ENCODE measurements at regions not wholly inside any gene's neighbourhood (a gene's known extent, or its start where the extent isn't known, plus 50 kb on each side); places are given as distances from the start of the nearest gene placed in this dataset.

- Histone ChIP-seq H3K56ac (ENCODE audit: extremely low read depth, insufficient read depth, low read length) (no peak overlapping the region), H2BK15ac (ENCODE audit: low read depth, low read length) (no peak overlapping the region), H3K27ac (ENCODE audit: insufficient read depth, low read length) (no peak overlapping the region), H3K9ac (ENCODE audit: low read depth, low read length) (no peak overlapping the region), H2BK20ac (ENCODE audit: low read depth, low read length) (no peak overlapping the region), H3K9me1 (ENCODE audit: insufficient read depth, low read length) (no peaks in the 10 kb centered on the region), H2AK5ac (ENCODE audit: low read depth, low read length) (no peak overlapping the region), H3K4me3 (ENCODE audit: insufficient read depth, low read depth, low read length) (no peak overlapping the region), H2AK9ac (replicated peaks; ENCODE audit: low read depth, low read length, poor library complexity) (no peak overlapping the region), H3K4ac (ENCODE audit: low read depth, low read length) (no peak overlapping the region), H4K20me1 (ENCODE audit: insufficient read depth, low read length) (no peaks in the 10 kb centered on the region), H4K8ac (ENCODE audit: low read depth in 2 of 2, low read length in 2 of 2) (no peak overlapping the region), H2BK5ac (ENCODE audit: low read depth, low read length, poor library complexity, severe bottlenecking) (no peak overlapping the region), H3K27me3 (ENCODE audit: control insufficient read depth, insufficient read depth, low read length) (no peaks in the 10 kb centered on the region; the same call in 1 of the 2 replicates), H3K18ac (ENCODE audit: low read depth, low read length) (no peak overlapping the region), H3K36me3 (ENCODE audit: control insufficient read depth, insufficient read depth, low read length) (no peaks in the 10 kb centered on the region), H4K91ac (ENCODE audit: insufficient read depth, low read depth, low read length) (no peak overlapping the region), H3K9me3 (ENCODE audit: control insufficient read depth, insufficient read depth, low read length) (no peaks in the 10 kb centered on the region), H3K4me2 (ENCODE audit: low read depth, low read length) (no peak overlapping the region), H3K4me1 (ENCODE audit: control insufficient read depth, insufficient read depth, low read length) (no peaks in the 10 kb centered on the region), H3K14ac (replicated peaks; ENCODE audit: low read depth, low read length) (no peak overlapping the region), H3K23ac (ENCODE audit: low read depth, low read length) (no peak overlapping the region), H4K5ac (ENCODE audit: low read depth, low read length) (no peak overlapping the region), H3K79me1 (ENCODE audit: low read depth in 1 of 2, low read length in 2 of 2) (no peaks in the 10 kb centered on the region), H2BK120ac (ENCODE audit: low read depth, low read length) (no peak overlapping the region), H2AFZ (replicated peaks; ENCODE audit: low read length, poor library complexity) (no peak overlapping the region)
- in situ Hi-C loops (cut with MboI; ENCODE audit: low sequenced_read_pairs) (no loop called here), dilution Hi-C loops (cut with HindIII; ENCODE audit: low sequenced_read_pairs, unreplicated experiment) (no loop called here), intact Hi-C loops (cut with micrococcal nuclease) (no loop called here)
- TF ChIP-seq RCOR1 (IDR thresholded peaks at IDR 0.05; ENCODE audit: insufficient replicate concordance, low read length) (no peak), MXI1 (IDR thresholded peaks at IDR 0.05; ENCODE audit: borderline replicate concordance, low read depth, low read length) (no peak), POLR2A (IDR thresholded peaks at IDR 0.05; ENCODE audit: low read depth, low read length) (no peak), MAFK (IDR thresholded peaks at IDR 0.05; ENCODE audit: low read depth, low read length) (no peak), NFE2L2 (IDR thresholded peaks at IDR 0.05; ENCODE audit: low read depth, low read length) (no peak), CHD1 (IDR thresholded peaks at IDR 0.05; ENCODE audit: low read depth, low read length) (no peak), BHLHE40 (IDR thresholded peaks at IDR 0.05; ENCODE audit: low read depth, low read length) (no peak), ELK1 (IDR thresholded peaks at IDR 0.05; ENCODE audit: borderline replicate concordance, low read depth, low read length) (no peak)
- TF ChIP-seq, protein P1, sequence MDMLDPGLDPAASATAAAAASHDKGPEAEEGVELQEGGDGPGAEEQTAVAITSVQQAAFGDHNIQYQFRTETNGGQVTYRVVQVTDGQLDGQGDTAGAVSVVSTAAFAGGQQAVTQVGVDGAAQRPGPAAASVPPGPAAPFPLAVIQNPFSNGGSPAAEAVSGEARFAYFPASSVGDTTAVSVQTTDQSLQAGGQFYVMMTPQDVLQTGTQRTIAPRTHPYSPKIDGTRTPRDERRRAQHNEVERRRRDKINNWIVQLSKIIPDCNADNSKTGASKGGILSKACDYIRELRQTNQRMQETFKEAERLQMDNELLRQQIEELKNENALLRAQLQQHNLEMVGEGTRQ (IDR thresholded peaks at IDR 0.05; ENCODE audit: low read depth, low read length): no peak
- no TSS peak for BruUV-seq (replicated peaks)
- ATAC-seq (ENCODE audit: low read depth) (no peak), DNase-seq (no peak)
- ChIA-PET CTCF (no interaction called here), POLR2A (ENCODE audit: unreplicated experiment) (no interaction called here)
Measured at GRCh38 chr12:59230334-59230733, 310.0 kb upstream of the LRIG3 start.

All from IMR-90 (cell line).